Stimulated activated CD8-positive, alpha-beta memory T cell treated with anti-CD3 and anti-CD28 coated beads, Interleukin-4, amount 100 ng/mL, for 1 hour (primary cell): ENCODE measurements at regions not wholly inside any gene's neighbourhood (a gene's known extent, or its start where the extent isn't known, plus 50 kb on each side); places are given as distances from the start of the nearest gene placed in this dataset.
"Not testable (repeated sequence)": the region's sequence is repeated elsewhere in the genome, so short reads cannot be mapped to it uniquely, and the experiment has no call there.

Source experiments
- DNase-seq, 2 donors: peaks; one replicate each; pipeline ENCODE4 v3.0.0-alpha.2; 2020; ENCODE audit warnings: low read depth in 2 of 2, low spot score in 1 of 2

GRCh38 chr13:74550039-74550438, 415.8 kb upstream of the KLF12 start:
- DNase-seq: no peak

GRCh38 chr13:74536649-74537048, 402.4 kb upstream of the KLF12 start:
- DNase-seq: not testable (repeated sequence)

- DNase-seq: no peak
These were observed 399.0 kb upstream of the KLF12 start for GRCh38 chr13:74533226-74533625.

- no peak for DNase-seq
These were observed 395.8 kb upstream of the KLF12 start for GRCh38 chr13:74530011-74530410.

GRCh38 chr13:74528734-74529513, 394.7 kb upstream of the KLF12 start:
- DNase-seq: no peak

GRCh38 chr13:74523057-74523456, 388.9 kb upstream of the KLF12 start:
- no peak for DNase-seq

GRCh38 chr13:74511523-74511922, 377.3 kb upstream of the KLF12 start:
- no peak for DNase-seq

GRCh38 chr13:74487091-74487722, 353.0 kb upstream of the KLF12 start:
- no peak for DNase-seq

- DNase-seq: no peak
These were observed 351.6 kb upstream of the KLF12 start for GRCh38 chr13:74485757-74486156.

GRCh38 chr13:74479124-74479523, 344.9 kb upstream of the KLF12 start:
- DNase-seq: no peak

GRCh38 chr13:74476788-74477187, 342.6 kb upstream of the KLF12 start:
- no peak for DNase-seq

- DNase-seq: no peak
These were observed 342.2 kb upstream of the KLF12 start for GRCh38 chr13:74476365-74476764.

- no peak for DNase-seq
These were observed 332.7 kb upstream of the KLF12 start for GRCh38 chr13:74466864-74467263.

- no peak for DNase-seq
These were observed 331.8 kb upstream of the KLF12 start for GRCh38 chr13:74466020-74466419.

- DNase-seq: no peak
These were observed 331.1 kb upstream of the KLF12 start for GRCh38 chr13:74465271-74465670.

GRCh38 chr13:74464670-74465069, 330.5 kb upstream of the KLF12 start:
- DNase-seq: no peak

- DNase-seq: no peak
These were observed 326.8 kb upstream of the KLF12 start for GRCh38 chr13:74461011-74461410.

GRCh38 chr13:74452881-74453280, 318.7 kb upstream of the KLF12 start:
- DNase-seq: no peak

- DNase-seq: no peak
These were observed 318.0 kb upstream of the KLF12 start for GRCh38 chr13:74452176-74452575.

GRCh38 chr13:74450964-74451363, 316.8 kb upstream of the KLF12 start:
- no peak for DNase-seq

GRCh38 chr13:74450525-74450845, 316.3 kb upstream of the KLF12 start:
- DNase-seq: no peak

GRCh38 chr13:74449811-74450524, 315.8 kb upstream of the KLF12 start:
- no peak for DNase-seq
